PC-9 (cell line): ENCODE measurements at regions not wholly inside any gene's neighbourhood (a gene's known extent, or its start where the extent isn't known, plus 50 kb on each side); places are given as distances from the start of the nearest gene placed in this dataset.

Source experiments
- BruUV-seq: library from RNA; stranded (reverse); fragments of 400-500 nt; replicated peaks from 2 replicates; lab custom pipeline; 2021; lab: Mats Ljungman, UMichigan
- CTCF ChIA-PET: fragments of 300-600 bp; sonication (Branson Sonifier 250); formaldehyde crosslinking; loops from one replicate; lab custom pipeline; 2022; ENCODE audit warnings: antibody characterized with exemption; lab: Charles Lee
- POLR2A ChIA-PET: fragments of 300-600 bp; sonication (Branson Sonifier 250); formaldehyde crosslinking; loops from one replicate; lab custom pipeline; 2022; ENCODE audit warnings: antibody characterized with exemption; ENCODE audit not compliant: unreplicated experiment; lab: Charles Lee
- DNase-seq, 2 experiments: peaks; one replicate each; pipeline versions ENCODE4 v3.0.0 to v3.0.0-alpha.2; 2015 to 2022; ENCODE audit warnings: mixed read lengths in 1 of 2
- H2AFZ ChIP-seq: fragments of 200-600 bp; sonication (generic); 2 replicates; pipeline ENCODE4 v1.8.1; 2017; ENCODE audit warnings: antibody characterized with exemption
- H3F3A ChIP-seq: fragments of 200-600 bp; sonication (generic); 2 replicates; pipeline ENCODE4 v1.8.1; 2017; ENCODE audit warnings: antibody characterized with exemption, mild to moderate bottlenecking, low read depth; ENCODE audit not compliant: insufficient read depth
- H3K27ac ChIP-seq: fragments of 200-600 bp; sonication (generic); 2 replicates; pipeline ENCODE4 v1.6.1; 2016; ENCODE audit warnings: mixed run types
- H3K27me3 ChIP-seq: fragments of 200-600 bp; sonication (generic); 2 replicates; pipeline ENCODE4 v1.6.1; 2016; ENCODE audit warnings: low read depth, mixed run types; ENCODE audit not compliant: insufficient read depth
- H3K36me3 ChIP-seq: fragments of 200-600 bp; sonication (generic); 2 replicates; pipeline ENCODE4 v1.6.1; 2016; ENCODE audit warnings: low read depth, mixed run types
- H3K4me1 ChIP-seq: fragments of 200-600 bp; sonication (generic); replicated peaks from 2 replicates; pipeline ENCODE4 v1.6.1; 2016; ENCODE audit warnings: mixed run types; ENCODE audit not compliant: insufficient read depth
- H3K4me2 ChIP-seq: fragments of 200-600 bp; sonication (generic); 2 replicates; pipeline ENCODE4 v1.6.1; 2017; ENCODE audit warnings: mixed run types
- H3K4me3 ChIP-seq: fragments of 200-600 bp; sonication (generic); 2 replicates; pipeline ENCODE4 v1.6.1; 2016; ENCODE audit warnings: mixed run types
- H3K79me2 ChIP-seq: fragments of 200-600 bp; sonication (generic); 2 replicates; pipeline ENCODE4 v1.6.1; 2017; ENCODE audit warnings: low read depth, mixed run types
- H3K9me2 ChIP-seq: fragments of 200-600 bp; sonication (generic); 2 replicates; pipeline ENCODE4 v1.8.1; 2017; ENCODE audit warnings: mild to moderate bottlenecking; ENCODE audit not compliant: insufficient read depth
- H3K9me3 ChIP-seq: fragments of 200-600 bp; sonication (generic); 2 replicates; pipeline ENCODE4 v1.8.1; 2016; ENCODE audit warnings: low read depth; ENCODE audit not compliant: insufficient read depth
- H4K20me1 ChIP-seq: fragments of 200-600 bp; sonication (generic); 2 replicates; pipeline ENCODE4 v1.8.1; 2017; ENCODE audit not compliant: insufficient read depth
- EZH2 ChIP-seq: fragments of 200-600 bp; sonication (generic); IDR thresholded peaks from 2 replicates; pipeline ENCODE4 v1.8.0; 2017; ENCODE audit warnings: antibody characterized with exemption, low read depth
- intact Hi-C: fragments of 100-400 bp; cut with micrococcal nuclease; formaldehyde crosslinking; loops from one replicate; pipeline ENCODE4 v1.10.0; 2022; ENCODE audit not compliant: unreplicated experiment
- TF ChIP-seq, protein P1 (sequence below): fragments of 200-600 bp; sonication (generic); conservative IDR thresholded peaks from 2 replicates; pipeline ENCODE4 v1.6.1; 2017; ENCODE audit warnings: mixed run types, antibody characterized with exemption, mild to moderate bottlenecking, moderate library complexity

DNA sequence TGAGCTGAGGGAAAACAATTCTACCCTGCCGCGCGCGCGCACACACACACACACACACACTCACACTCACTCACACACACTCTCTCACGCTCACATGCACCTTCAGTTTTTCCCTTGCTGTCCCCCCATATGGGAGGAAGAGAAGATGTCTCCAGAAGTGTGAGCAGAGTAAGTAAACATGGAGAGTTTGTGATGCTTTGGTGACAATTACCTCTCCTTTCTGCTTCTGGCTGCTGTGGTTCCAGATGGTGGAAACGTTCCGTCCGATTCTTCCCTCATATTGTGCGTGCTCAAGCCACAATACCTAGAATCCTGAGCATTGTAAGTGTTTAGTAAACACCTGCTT is 86.7 kb downstream of the LINC00237 start:
- BruUV-seq, result no TSS peak
- Histone ChIP-seq H4K20me1 (no peaks in the 10 kb centered on the region), H3K9me3 (no peaks in the 10 kb centered on the region), H3K4me3 (no peak overlapping the region), H3K9me2 (no peaks in the 10 kb centered on the region), H3K36me3 (no peaks in the 10 kb centered on the region), H3K27ac (no peak overlapping the region), H3F3A (no peaks in the 10 kb centered on the region), H2AFZ (no peak overlapping the region), H3K4me1 (no peaks in the 10 kb centered on the region), H3K79me2 (no peaks in the 10 kb centered on the region), H3K4me2 (no peak overlapping the region), H3K27me3 (peaks cover 86% of the 10 kb centered on the region)
- TF ChIP-seq, protein P1, sequence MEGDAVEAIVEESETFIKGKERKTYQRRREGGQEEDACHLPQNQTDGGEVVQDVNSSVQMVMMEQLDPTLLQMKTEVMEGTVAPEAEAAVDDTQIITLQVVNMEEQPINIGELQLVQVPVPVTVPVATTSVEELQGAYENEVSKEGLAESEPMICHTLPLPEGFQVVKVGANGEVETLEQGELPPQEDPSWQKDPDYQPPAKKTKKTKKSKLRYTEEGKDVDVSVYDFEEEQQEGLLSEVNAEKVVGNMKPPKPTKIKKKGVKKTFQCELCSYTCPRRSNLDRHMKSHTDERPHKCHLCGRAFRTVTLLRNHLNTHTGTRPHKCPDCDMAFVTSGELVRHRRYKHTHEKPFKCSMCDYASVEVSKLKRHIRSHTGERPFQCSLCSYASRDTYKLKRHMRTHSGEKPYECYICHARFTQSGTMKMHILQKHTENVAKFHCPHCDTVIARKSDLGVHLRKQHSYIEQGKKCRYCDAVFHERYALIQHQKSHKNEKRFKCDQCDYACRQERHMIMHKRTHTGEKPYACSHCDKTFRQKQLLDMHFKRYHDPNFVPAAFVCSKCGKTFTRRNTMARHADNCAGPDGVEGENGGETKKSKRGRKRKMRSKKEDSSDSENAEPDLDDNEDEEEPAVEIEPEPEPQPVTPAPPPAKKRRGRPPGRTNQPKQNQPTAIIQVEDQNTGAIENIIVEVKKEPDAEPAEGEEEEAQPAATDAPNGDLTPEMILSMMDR, result no peak
- TF ChIP-seq EZH2, result no peak
- intact Hi-C loops, result no loop called here
- ChIA-PET POLR2A (no interaction called here), CTCF (no interaction called here)
- DNase-seq, result no peak

DNA sequence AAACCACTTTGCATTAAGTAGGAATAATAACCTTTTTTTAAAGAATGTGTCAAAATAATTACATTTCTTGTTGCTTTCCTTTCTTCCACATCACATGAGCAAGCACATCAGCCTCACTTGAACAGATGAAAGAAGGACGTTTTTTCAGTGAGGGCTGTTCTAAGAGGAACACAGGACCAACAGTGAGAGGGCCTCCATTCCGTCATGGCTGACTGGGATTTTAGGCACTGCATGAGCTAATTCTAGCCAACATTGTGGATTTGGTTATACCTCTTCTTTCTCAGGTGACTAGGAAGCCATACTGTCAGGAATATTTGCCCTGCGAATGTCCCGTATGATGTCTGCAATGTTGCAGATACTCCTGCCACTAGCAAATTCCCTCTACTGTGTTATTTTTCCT is 87.6 kb downstream of the LINC00237 start:
- Histone ChIP-seq H3K36me3 (no peaks in the 10 kb centered on the region), H4K20me1 (no peaks in the 10 kb centered on the region), H3K27me3 (peaks cover 78% of the 10 kb centered on the region), H3K79me2 (no peaks in the 10 kb centered on the region), H3K27ac (no peak overlapping the region), H3K4me1 (no peaks in the 10 kb centered on the region), H3K9me2 (no peaks in the 10 kb centered on the region), H3K4me2 (no peak overlapping the region), H3K4me3 (no peak overlapping the region), H3K9me3 (no peaks in the 10 kb centered on the region), H2AFZ (no peak overlapping the region), H3F3A (no peaks in the 10 kb centered on the region)
- CTCF ChIA-PET, result no interaction called here
- POLR2A ChIA-PET, result no interaction called here
- TF ChIP-seq, protein P1, result no peak
- no peak for TF ChIP-seq EZH2
- DNase-seq, result no peak
- intact Hi-C loops, result no loop called here
- BruUV-seq, result no TSS peak

DNA sequence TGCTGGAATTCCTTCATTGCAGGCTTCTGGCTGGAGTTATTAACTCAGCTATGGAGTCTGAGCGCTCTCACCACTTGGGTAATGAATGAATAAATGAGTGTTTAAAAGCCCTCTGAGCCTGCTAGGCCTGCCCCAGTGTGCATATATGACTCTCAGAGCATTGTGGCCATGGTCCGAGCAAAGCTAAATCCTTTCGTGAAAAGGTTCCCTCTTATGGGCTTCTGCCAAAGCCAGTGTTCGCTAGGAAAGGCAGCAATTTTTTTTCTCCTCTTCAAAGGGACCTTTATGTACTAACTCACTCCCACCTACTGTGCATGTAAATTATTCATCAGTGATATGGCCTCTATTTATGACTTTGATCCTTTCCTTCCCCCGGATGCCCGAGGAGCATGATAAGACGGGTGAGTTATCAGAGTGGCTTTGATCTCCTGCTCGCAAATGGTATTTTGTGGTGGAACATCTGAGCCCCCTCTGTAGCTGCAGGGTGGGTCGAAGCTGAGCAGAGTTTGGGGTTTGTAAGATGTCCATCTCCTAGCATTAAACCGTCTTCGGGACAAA is 88.6 kb downstream of the LINC00237 start:
- H3K79me2 ChIP-seq, result no peaks in the 10 kb centered on the region
- intact Hi-C loops, result no loop called here
- no peaks in the 10 kb centered on the region for H3F3A ChIP-seq
- no peaks in the 10 kb centered on the region for H3K9me3 ChIP-seq
- H3K4me3 ChIP-seq, result no peak overlapping the region
- no TSS peak for BruUV-seq
- DNase-seq, result no peak
- CTCF ChIA-PET, result no interaction called here
- no peak overlapping the region for H3K4me2 ChIP-seq
- no peak overlapping the region for H2AFZ ChIP-seq
- H4K20me1 ChIP-seq, result no peaks in the 10 kb centered on the region
- no peaks in the 10 kb centered on the region for H3K4me1 ChIP-seq
- H3K9me2 ChIP-seq, result no peaks in the 10 kb centered on the region
- POLR2A ChIA-PET, result no interaction called here
- H3K36me3 ChIP-seq, result no peaks in the 10 kb centered on the region
- no peak overlapping the region for H3K27ac ChIP-seq
- H3K27me3 ChIP-seq, result peaks cover 71% of the 10 kb centered on the region
- TF ChIP-seq, protein P1, result no peak
- no peak for TF ChIP-seq EZH2
